Left renal pelvis (tissue), 4 donors: ENCODE measurements at regions not wholly inside any gene's neighbourhood (a gene's known extent, or its start where the extent isn't known, plus 50 kb on each side); places are given as distances from the start of the nearest gene placed in this dataset.
A peak's percentile ranks its signal among the peaks of the same experiment; 100 is the strongest.

Experiments used
- DNase-seq, 4 donors: peaks; one replicate each; pipeline ENCODE4 v3.0.0-alpha.2; 2013; ENCODE audit warnings: low read depth in 4 of 4, low spot score in 3 of 4

DNA sequence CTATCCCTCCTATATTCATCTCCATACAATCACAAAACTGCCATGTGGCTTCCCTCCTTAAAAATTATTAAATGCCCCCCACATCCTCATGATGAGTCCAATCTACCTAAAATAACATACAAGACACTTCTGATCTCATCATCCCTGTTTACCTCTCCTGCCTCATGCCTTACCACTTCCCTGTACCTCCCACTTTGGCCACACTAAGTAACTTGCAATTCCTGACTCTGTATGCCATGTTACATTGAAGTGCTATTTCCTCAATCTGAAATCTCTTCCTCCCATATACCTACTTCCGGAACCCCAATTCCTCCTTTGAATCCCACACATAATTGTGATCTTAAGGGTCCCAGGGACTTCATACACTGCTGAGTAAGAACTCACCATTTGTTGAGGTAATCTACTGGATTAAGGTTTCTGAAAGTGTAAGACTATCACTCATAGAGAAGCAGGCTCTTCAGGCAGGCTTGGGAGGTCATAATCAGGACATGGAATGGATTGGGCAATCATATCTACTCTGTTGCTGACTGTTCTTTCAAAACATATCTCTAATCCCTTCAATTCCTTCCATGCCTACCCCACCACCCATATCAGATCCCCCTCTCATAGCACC lies 117.6 kb upstream of the PLEKHG7 start:
- DNase-seq: no peak

- DNase-seq: no peak
Observed at GRCh38 chr12:92583910-92584309, 118.9 kb upstream of the PLEKHG7 start.

DNA sequence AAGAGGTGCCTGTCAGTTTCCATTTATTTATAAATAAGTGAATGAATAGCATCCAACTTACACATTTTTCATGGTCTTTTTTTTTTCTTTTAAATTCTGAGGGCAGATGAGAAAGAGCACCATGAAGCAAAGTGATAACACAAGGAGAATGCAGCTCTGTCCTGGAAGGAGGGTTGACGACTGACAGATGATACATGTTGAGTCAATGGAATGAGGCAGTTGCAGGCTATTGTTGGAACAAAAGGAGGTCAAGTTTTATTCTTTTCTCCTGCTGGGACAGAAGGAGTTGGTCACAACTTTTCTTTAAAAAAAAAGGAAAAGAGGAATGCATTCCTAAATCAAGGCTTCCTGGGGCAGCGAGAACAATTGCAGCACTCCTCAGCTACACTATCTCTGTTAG lies 119.9 kb upstream of the PLEKHG7 start:
- no peak for DNase-seq

DNA sequence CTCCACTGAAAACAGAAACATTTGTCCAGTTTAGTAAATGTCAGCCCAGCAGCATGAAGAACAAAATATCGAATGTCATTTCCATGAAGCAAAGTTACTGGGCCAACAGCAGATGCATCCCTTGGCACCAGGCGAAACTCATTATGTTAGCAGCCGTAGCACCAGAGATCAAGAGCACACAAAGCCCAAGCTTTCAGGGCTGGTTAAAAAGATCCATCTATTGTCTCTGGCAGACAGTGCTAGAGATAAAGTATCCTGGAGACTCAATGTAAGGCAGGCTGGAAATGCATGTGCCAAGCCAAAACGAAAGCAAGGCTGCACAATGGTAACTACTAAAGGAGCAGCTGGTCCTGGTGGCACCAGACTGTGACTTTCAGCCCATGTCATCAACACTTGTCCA lies 120.3 kb upstream of the PLEKHG7 start:
- no peak for DNase-seq

DNA sequence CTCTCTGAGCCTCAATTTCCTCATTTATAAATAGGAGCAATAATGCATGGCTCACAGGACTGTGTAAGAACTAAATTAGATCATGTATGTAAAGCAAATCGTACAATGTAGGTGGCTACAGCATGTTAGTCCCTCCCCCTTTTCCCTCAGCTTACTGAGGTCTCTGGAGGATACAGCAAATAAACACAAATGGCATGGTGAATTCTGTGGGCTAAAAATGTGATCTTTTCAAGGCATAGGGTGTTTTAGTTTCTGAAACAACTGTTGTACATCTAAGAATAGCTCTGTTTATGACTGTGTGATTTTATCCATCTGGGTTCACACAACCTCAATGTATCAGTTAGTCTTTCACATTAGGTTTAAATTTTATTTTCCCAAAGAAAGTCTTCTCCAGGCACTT lies 121.2 kb upstream of the PLEKHG7 start:
- DNase-seq: no peak

GRCh38 chr12:92574911-92575570 lies 127.7 kb upstream of the PLEKHG7 start:
- DNase-seq: no peak

- no peak for DNase-seq
Observed at GRCh38 chr12:92574051-92574783, 128.6 kb upstream of the PLEKHG7 start.

GRCh38 chr12:92573104-92573503 lies 129.7 kb upstream of the PLEKHG7 start:
- DNase-seq: no peak

- DNase-seq: no peak
Observed at GRCh38 chr12:92571844-92572543, 130.8 kb upstream of the PLEKHG7 start.

- DNase-seq: no peak
Observed at GRCh38 chr12:92571169-92571568, 131.6 kb upstream of the PLEKHG7 start.

DNA sequence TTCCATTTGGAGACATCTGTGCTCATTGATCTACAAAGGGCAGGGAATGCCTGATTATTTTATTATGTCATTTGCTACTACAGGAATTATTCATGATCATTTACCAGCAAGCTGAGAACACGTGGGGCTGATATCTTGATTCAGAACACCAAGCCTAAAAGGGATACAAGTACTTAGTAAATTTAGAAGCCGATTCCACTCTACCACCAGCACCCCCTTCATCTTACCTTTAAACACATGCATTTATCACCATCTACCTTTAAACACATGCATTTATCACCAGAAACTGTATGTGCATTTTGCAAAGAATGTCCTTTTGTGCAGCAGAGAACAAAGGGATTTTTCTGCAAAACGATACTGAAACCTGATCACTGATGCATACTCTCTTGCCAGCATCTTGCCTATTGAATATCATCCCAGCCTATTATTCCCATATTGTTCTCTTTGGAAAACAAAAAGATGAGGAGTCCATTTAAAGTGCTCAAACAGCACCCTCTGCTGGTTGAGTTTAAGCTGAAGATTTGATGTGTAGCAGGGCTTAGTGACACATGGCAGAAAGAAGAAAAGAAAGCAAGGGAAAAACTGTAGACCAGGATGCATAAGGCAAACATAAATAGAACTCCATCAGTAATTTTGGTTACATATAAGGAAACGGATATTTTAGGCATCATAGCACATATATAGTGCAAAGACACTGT lies 132.6 kb upstream of the PLEKHG7 start:
- DNase-seq: peak; percentile 69 to 79 (median 76)

- no peak for DNase-seq
Observed at GRCh38 chr12:92568691-92569090, 134.1 kb upstream of the PLEKHG7 start.

GRCh38 chr12:92566448-92567019 lies 136.3 kb upstream of the PLEKHG7 start:
- DNase-seq: no peak

GRCh38 chr12:92563819-92564218 lies 139.0 kb upstream of the PLEKHG7 start:
- DNase-seq: no peak

- no peak for DNase-seq
Observed at GRCh38 chr12:92562063-92562734, 140.6 kb upstream of the PLEKHG7 start.

DNA sequence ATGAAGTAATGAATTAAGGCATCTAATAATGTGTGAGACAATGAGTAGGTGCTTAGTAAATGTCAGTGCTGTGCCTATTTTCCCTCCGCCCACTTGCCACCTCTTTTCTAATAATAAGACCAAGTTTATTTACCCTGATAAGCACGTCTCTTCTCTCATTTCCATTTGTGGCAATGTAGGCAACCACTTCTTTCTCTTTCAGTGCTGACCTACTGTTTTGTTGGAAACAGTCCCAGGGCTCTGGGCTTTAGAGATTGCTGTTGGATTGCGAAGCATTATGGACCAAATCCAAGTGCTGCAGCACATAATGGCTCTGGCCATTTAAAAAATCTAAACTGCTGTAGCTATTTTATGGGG lies 141.3 kb upstream of the PLEKHG7 start:
- no peak for DNase-seq

DNA sequence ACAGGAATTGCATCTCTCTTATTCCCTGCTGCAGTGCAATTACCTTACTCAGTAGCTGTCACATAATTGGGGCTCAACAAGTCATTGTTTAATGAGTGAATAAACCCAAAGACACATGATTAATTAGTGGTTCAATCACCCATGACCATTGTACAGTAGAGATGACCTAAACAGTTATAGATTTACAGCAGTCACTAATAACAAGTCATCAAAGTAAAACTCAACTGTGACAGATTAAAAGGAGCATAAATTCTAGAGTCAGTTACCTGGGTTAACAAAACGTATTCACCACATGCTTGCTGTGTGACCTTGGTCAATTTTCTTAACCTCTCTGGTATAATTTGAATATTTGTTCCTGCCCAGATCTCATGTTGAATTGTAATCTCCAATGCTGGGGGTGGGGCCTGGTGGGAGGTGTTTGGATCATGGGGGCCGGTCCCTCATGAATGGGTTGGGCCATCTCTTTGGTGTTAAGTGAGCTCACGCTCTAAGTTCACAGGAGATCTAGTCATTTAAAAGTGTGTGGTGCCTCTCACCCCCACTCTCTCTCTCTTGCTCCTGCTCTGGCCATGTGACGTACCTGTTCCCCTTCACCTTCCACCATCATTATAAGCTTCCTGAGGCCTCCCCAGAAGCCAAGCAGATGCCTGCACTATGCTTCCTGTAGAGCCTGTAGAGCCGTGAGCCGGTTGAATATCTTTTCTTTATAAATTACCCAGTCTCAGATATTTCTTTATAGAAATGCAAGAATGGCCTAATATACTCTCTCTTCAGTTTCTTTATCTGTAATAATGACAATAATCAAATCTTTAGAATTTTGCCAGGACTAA lies 141.9 kb upstream of the PLEKHG7 start:
- no peak for DNase-seq

- DNase-seq: no peak
Observed at GRCh38 chr12:92558806-92559205, 144.0 kb upstream of the PLEKHG7 start.

DNA sequence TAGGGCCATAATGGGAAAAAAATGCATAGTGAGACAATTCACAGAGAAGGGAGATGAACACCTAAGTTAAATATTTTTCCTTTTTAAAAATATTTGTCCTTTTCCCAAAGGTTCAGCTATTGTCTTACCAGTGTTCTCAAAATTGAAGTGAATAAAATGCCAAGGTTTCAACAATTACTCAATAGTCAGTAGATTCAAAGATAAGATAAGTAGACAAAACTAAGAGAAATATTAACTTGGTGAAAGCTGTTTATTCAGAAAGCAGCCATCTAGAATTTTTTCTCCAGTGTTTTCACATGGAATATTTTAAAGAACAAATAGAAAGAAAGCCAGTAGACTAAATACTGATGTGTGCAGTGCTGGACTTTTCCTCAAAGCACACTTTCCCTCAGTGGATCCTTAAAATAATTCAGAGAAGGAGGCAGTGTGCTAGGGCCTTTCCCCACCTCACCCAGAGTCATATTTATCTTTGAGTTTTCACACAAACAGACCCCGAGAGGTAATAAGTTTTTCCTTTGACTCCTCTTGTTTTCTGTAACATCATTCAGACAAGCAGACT lies 144.5 kb upstream of the PLEKHG7 start:
- DNase-seq: no peak
